GM12878 (cell line): ENCODE measurements at regions not wholly inside any gene's neighbourhood (a gene's known extent, or its start where the extent isn't known, plus 50 kb on each side); places are given as distances from the start of the nearest gene placed in this dataset.

Experiments used
- CHD2 ChIP-seq: IDR thresholded peaks from 2 replicates; pipeline ENCODE4 v1.6.1; 2011; ENCODE audit warnings: low read depth, low read length, improper control_type of control experiment, borderline replicate concordance
- CTCF ChIP-seq, 3 experiments: IDR thresholded peaks in 2 of 3; conservative IDR thresholded peaks in 1 of 3; 2 replicates each; pipeline ENCODE4 v1.5.1; 2011; ENCODE audit warnings: low read depth in 3 of 3, low read length in 3 of 3, mild to moderate bottlenecking in 3 of 3, control low read depth in 2 of 3, moderate library complexity in 2 of 3, inconsistent platforms in 1 of 3, mixed read lengths in 1 of 3; ENCODE audit not compliant: control insufficient read depth in 2 of 3, insufficient read depth in 1 of 3; ENCODE audit errors: extremely low read depth in 1 of 3
- EP300 ChIP-seq, 2 experiments: fragments of 150-350 bp in 1 of 2; IDR thresholded peaks; 2 replicates each; pipeline ENCODE4 v1.6.1; 2011 to 2012; ENCODE audit warnings: low read depth in 2 of 2, low read length in 2 of 2, borderline replicate concordance in 1 of 2, improper control_type of control experiment in 1 of 2, inconsistent platforms in 1 of 2; ENCODE audit not compliant: control insufficient read depth in 1 of 2
- ESRRA ChIP-seq: IDR thresholded peaks from 2 replicates; pipeline ENCODE4 v1.6.1; 2012; ENCODE audit warnings: mild to moderate bottlenecking, low read length, improper control_type of control experiment
- POLR2A ChIP-seq: IDR thresholded peaks from 2 replicates; pipeline ENCODE4 v1.6.1; 2011; ENCODE audit warnings: low read depth, mild to moderate bottlenecking, low read length
- POLR2AphosphoS5 ChIP-seq: IDR thresholded peaks from 2 replicates; pipeline ENCODE4 v1.6.1; 2011; ENCODE audit warnings: mild to moderate bottlenecking, low read length, inconsistent platforms
- SP1 ChIP-seq: IDR thresholded peaks from one replicate; pipeline ENCODE4 v1.6.1; 2011; ENCODE audit warnings: low read depth, low read length
- SPI1 ChIP-seq: IDR thresholded peaks from 2 replicates; pipeline ENCODE4 v1.6.1; 2011; ENCODE audit warnings: low read depth, mild to moderate bottlenecking, low read length, moderate library complexity, borderline replicate concordance; ENCODE audit not compliant: insufficient read depth
- TAF1 ChIP-seq: IDR thresholded peaks from 2 replicates; pipeline ENCODE4 v1.6.1; 2011; ENCODE audit warnings: mild to moderate bottlenecking, low read depth, low read length, borderline replicate concordance
- USF2 ChIP-seq: IDR thresholded peaks from 2 replicates; pipeline ENCODE4 v1.6.1; 2011; ENCODE audit warnings: low read depth, low read length, improper control_type of control experiment, borderline replicate concordance
- ZBTB4 ChIP-seq: fragments of 450-650 bp; formaldehyde crosslinking; IDR thresholded peaks from 2 replicates; pipeline ENCODE4 v1.4.0; 2022; ENCODE audit warnings: mild to moderate bottlenecking, moderate library complexity
- TF ChIP-seq, protein P1 (sequence below): fragments of 450-650 bp; conservative IDR thresholded peaks from 2 replicates; pipeline ENCODE4 v1.6.1; 2017; ENCODE audit warnings: mild to moderate bottlenecking, moderate library complexity

- TF ChIP-seq USF2 = no peak
- TF ChIP-seq POLR2AphosphoS5 = no peak
- no peak for TF ChIP-seq ESRRA
- TF ChIP-seq TAF1 = no peak
- TF ChIP-seq CHD2 = no peak
- no peak for TF ChIP-seq CTCF (IDR thresholded peaks at IDR 0.05 in 2 of 3, conservative IDR thresholded peaks at IDR 0.05 in 1 of 3; ENCODE audit: control insufficient read depth in 2 of 3, extremely low read depth in 1 of 3, insufficient read depth in 1 of 3, low read depth in 3 of 3, low read length in 3 of 3)
- no peak for TF ChIP-seq POLR2A
- TF ChIP-seq ZBTB4 (CRISPR knock-in tag) = no peak
- no peak for TF ChIP-seq SP1
- no peak for TF ChIP-seq EP300 (IDR thresholded peaks at IDR 0.05; ENCODE audit: borderline replicate concordance in 1 of 2, control insufficient read depth in 1 of 2, low read depth in 2 of 2, low read length in 2 of 2)
- no peak for TF ChIP-seq SPI1
- TF ChIP-seq, protein P1, sequence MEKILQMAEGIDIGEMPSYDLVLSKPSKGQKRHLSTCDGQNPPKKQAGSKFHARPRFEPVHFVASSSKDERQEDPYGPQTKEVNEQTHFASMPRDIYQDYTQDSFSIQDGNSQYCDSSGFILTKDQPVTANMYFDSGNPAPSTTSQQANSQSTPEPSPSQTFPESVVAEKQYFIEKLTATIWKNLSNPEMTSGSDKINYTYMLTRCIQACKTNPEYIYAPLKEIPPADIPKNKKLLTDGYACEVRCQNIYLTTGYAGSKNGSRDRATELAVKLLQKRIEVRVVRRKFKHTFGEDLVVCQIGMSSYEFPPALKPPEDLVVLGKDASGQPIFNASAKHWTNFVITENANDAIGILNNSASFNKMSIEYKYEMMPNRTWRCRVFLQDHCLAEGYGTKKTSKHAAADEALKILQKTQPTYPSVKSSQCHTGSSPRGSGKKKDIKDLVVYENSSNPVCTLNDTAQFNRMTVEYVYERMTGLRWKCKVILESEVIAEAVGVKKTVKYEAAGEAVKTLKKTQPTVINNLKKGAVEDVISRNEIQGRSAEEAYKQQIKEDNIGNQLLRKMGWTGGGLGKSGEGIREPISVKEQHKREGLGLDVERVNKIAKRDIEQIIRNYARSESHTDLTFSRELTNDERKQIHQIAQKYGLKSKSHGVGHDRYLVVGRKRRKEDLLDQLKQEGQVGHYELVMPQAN = no peak
Observed at GRCh38 chr7:67698354-67698753, 701.7 kb downstream of the TYW1 start.
